Uterus (tissue), 2 donors: ENCODE measurements at regions not wholly inside any gene's neighbourhood (a gene's known extent, or its start where the extent isn't known, plus 50 kb on each side); places are given as distances from the start of the nearest gene placed in this dataset.

Source experiments
- POLR2A ChIP-seq, 2 donors: fragments of 450-650 bp; IDR thresholded peaks; one replicate each; pipeline ENCODE4 v1.6.1; 2016; ENCODE audit warnings: antibody characterized with exemption in 2 of 2, mild to moderate bottlenecking in 1 of 2, moderate library complexity in 1 of 2
- TF ChIP-seq, protein P1 (sequence below), 4 experiments: fragments of 200-600 bp in 2 of 4; fragments of 450-650 bp in 2 of 4; sonication (generic) in 2 of 4; IDR thresholded peaks; one replicate each; pipeline ENCODE4 v1.5.1; 2016 to 2019; ENCODE audit warnings: antibody characterized with exemption in 4 of 4, mild to moderate bottlenecking in 2 of 4, moderate library complexity in 1 of 4

GRCh38 chr18:47560723-47561715, 309.6 kb upstream of the SKOR2 start:
- TF ChIP-seq, protein P1, sequence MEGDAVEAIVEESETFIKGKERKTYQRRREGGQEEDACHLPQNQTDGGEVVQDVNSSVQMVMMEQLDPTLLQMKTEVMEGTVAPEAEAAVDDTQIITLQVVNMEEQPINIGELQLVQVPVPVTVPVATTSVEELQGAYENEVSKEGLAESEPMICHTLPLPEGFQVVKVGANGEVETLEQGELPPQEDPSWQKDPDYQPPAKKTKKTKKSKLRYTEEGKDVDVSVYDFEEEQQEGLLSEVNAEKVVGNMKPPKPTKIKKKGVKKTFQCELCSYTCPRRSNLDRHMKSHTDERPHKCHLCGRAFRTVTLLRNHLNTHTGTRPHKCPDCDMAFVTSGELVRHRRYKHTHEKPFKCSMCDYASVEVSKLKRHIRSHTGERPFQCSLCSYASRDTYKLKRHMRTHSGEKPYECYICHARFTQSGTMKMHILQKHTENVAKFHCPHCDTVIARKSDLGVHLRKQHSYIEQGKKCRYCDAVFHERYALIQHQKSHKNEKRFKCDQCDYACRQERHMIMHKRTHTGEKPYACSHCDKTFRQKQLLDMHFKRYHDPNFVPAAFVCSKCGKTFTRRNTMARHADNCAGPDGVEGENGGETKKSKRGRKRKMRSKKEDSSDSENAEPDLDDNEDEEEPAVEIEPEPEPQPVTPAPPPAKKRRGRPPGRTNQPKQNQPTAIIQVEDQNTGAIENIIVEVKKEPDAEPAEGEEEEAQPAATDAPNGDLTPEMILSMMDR (IDR thresholded peaks at IDR 0.05) = no peak
- no peak for TF ChIP-seq POLR2A (IDR thresholded peaks at IDR 0.05)
